ENCODE measurements at regions not wholly inside any gene's neighbourhood (a gene's known extent, or its start where the extent isn't known, plus 50 kb on each side); places are given as distances from the start of the nearest gene placed in this dataset.

DNA sequence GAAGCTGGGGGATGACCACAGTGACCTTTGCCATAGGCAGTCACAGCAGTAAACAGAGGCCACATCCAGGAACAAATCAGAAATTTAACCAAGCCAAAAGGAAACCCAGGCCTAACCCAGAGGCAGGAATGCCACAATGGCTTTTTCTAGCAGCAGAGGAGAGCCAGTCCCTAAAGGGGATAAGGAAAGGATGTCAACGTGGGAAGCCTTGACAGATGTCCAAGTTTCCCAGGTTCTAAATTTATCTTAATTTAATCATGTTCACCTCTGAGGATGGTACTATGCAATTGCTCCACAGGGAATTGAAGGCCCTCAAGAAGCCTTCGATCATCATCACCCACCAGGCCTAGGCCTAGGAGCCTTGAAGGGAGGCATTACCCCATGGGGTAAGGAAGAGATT, 374.7 kb downstream of the TNS1 start:
- TF ChIP-seq, protein P1, sequence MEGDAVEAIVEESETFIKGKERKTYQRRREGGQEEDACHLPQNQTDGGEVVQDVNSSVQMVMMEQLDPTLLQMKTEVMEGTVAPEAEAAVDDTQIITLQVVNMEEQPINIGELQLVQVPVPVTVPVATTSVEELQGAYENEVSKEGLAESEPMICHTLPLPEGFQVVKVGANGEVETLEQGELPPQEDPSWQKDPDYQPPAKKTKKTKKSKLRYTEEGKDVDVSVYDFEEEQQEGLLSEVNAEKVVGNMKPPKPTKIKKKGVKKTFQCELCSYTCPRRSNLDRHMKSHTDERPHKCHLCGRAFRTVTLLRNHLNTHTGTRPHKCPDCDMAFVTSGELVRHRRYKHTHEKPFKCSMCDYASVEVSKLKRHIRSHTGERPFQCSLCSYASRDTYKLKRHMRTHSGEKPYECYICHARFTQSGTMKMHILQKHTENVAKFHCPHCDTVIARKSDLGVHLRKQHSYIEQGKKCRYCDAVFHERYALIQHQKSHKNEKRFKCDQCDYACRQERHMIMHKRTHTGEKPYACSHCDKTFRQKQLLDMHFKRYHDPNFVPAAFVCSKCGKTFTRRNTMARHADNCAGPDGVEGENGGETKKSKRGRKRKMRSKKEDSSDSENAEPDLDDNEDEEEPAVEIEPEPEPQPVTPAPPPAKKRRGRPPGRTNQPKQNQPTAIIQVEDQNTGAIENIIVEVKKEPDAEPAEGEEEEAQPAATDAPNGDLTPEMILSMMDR (IDR thresholded peaks at IDR 0.05): no peak
- no peak for TF ChIP-seq POLR2AphosphoS5 (IDR thresholded peaks at IDR 0.05; ENCODE audit: low read depth, low read length)
- TF ChIP-seq SIN3A (IDR thresholded peaks at IDR 0.05; ENCODE audit: borderline replicate concordance, insufficient read depth, low read depth, low read length): no peak

Data from Panc1 (cell line).